Keratinocyte (primary cell): ENCODE measurements at regions not wholly inside any gene's neighbourhood (a gene's known extent, or its start where the extent isn't known, plus 50 kb on each side); places are given as distances from the start of the nearest gene placed in this dataset.

Source experiments
- DNase-seq: peaks from one replicate; pipeline ENCODE4 v3.0.0-alpha.2; 2011; ENCODE audit warnings: low read depth, missing footprints, low spot score
- FAIRE-seq: peaks from 2 replicates; lab custom pipeline; 2011; peaks lifted over from hg19 to GRCh38; lab: Jason Lieb, UNC
- H2AFZ ChIP-seq: 2 replicates; pipeline ENCODE4 v1.6.0; 2012; ENCODE audit warnings: low read length, control low read depth, inconsistent platforms; ENCODE audit not compliant: control insufficient read depth
- H3K27ac ChIP-seq: 2 replicates; pipeline ENCODE4 v1.5.1; 2011; ENCODE audit warnings: low read length; ENCODE audit not compliant: control insufficient read depth, insufficient read depth
- H3K27me3 ChIP-seq: 3 replicates; pipeline ENCODE4 v1.6.0; 2011; ENCODE audit warnings: low read length; ENCODE audit not compliant: control insufficient read depth, insufficient read depth; ENCODE audit errors: extremely low read depth
- H3K36me3 ChIP-seq, 2 experiments: 2 replicates in 1 of 2; 3 replicates in 1 of 2; pipeline ENCODE4 v1.5.1; 2011; ENCODE audit warnings: low read length in 2 of 2, mild to moderate bottlenecking in 1 of 2; ENCODE audit not compliant: control insufficient read depth in 2 of 2, insufficient read depth in 2 of 2; ENCODE audit errors: extremely low read depth in 1 of 2
- H3K4me1 ChIP-seq: 3 replicates; pipeline ENCODE4 v1.5.1; 2011; ENCODE audit warnings: low read length; ENCODE audit not compliant: control insufficient read depth, insufficient read depth; ENCODE audit errors: extremely low read depth
- H3K4me2 ChIP-seq: 3 replicates; pipeline ENCODE4 v1.6.0; 2011; ENCODE audit warnings: low read depth, low read length; ENCODE audit not compliant: control insufficient read depth, insufficient read depth; ENCODE audit errors: extremely low read depth
- H3K4me3 ChIP-seq, 3 experiments: fragments of 200-600 bp in 1 of 3; sonication (generic) in 1 of 3; 2 replicates in 2 of 3; 3 replicates in 1 of 3; pipeline ENCODE4 v1.5.1; 2011 to 2016; ENCODE audit warnings: low read length in 3 of 3, mild to moderate bottlenecking in 3 of 3, control low read depth in 2 of 3, inconsistent platforms in 1 of 3, low read depth in 1 of 3, mixed read lengths in 1 of 3, mixed run types in 1 of 3, moderate library complexity in 1 of 3; ENCODE audit not compliant: control insufficient read depth in 2 of 3, insufficient read depth in 2 of 3; ENCODE audit errors: extremely low read depth in 1 of 3
- H3K79me2 ChIP-seq: 2 replicates; pipeline ENCODE4 v1.6.0; 2012; ENCODE audit warnings: low read length; ENCODE audit not compliant: control insufficient read depth, insufficient read depth
- H3K9ac ChIP-seq: 3 replicates; pipeline ENCODE4 v1.6.0; 2011; ENCODE audit warnings: low read length; ENCODE audit not compliant: control insufficient read depth, insufficient read depth; ENCODE audit errors: extremely low read depth
- H3K9me1 ChIP-seq: 3 replicates; pipeline ENCODE4 v1.6.0; 2011; ENCODE audit warnings: low read length; ENCODE audit not compliant: control insufficient read depth, insufficient read depth; ENCODE audit errors: extremely low read depth
- H3K9me3 ChIP-seq: 2 replicates; pipeline ENCODE4 v1.5.1; 2012; ENCODE audit warnings: low read depth, low read length; ENCODE audit not compliant: control insufficient read depth
- H4K20me1 ChIP-seq: 3 replicates; pipeline ENCODE4 v1.6.0; 2011; ENCODE audit warnings: low read length; ENCODE audit not compliant: control insufficient read depth, insufficient read depth; ENCODE audit errors: extremely low read depth
- EZH2 ChIP-seq: IDR thresholded peaks from one replicate; pipeline ENCODE4 v1.6.1; 2012; ENCODE audit warnings: inconsistent platforms, mild to moderate bottlenecking, low read length, moderate library complexity
- dilution Hi-C: fragments of 300-500 bp; cut with MboI; formaldehyde crosslinking; loops from one replicate; pipeline ENCODE4 v1.7.0; 2020; ENCODE audit warnings: low sequenced_read_pairs; ENCODE audit not compliant: extremely low pct_ligation_motif_present
- TF ChIP-seq, protein P1 (sequence below), 3 experiments: IDR thresholded peaks in 1 of 3; conservative IDR thresholded peaks in 1 of 3; optimal IDR thresholded peaks in 1 of 3; 2 replicates in 2 of 3; 3 replicates in 1 of 3; pipeline versions ENCODE3 to v1.5.1; 2011; ENCODE audit warnings: low read length in 3 of 3, mild to moderate bottlenecking in 3 of 3, moderate library complexity in 2 of 3, control low read depth in 1 of 3, inconsistent platforms in 1 of 3; ENCODE audit not compliant: insufficient read depth in 2 of 3; ENCODE audit errors: extremely low read depth in 1 of 3

GRCh38 chr9:99307851-99308250 is 85.8 kb downstream of the SEC61B start:
- Histone ChIP-seq H3K4me2 (no peak overlapping the region), H2AFZ (no peak overlapping the region), H3K27ac (no peak overlapping the region), H3K36me3 (no peaks in the 10 kb centered on the region), H3K9me3 (no peaks in the 10 kb centered on the region), H4K20me1 (no peaks in the 10 kb centered on the region), H3K27me3 (no peaks in the 10 kb centered on the region), H3K9me1 (no peaks in the 10 kb centered on the region), H3K4me3 (no peak overlapping the region), H3K79me2 (no peaks in the 10 kb centered on the region), H3K9ac (no peak overlapping the region), H3K4me1 (no peaks in the 10 kb centered on the region)
- DNase-seq (no peak), FAIRE-seq (no peak)
- dilution Hi-C loops, result no loop called here
- no peak for TF ChIP-seq EZH2
- TF ChIP-seq, protein P1, sequence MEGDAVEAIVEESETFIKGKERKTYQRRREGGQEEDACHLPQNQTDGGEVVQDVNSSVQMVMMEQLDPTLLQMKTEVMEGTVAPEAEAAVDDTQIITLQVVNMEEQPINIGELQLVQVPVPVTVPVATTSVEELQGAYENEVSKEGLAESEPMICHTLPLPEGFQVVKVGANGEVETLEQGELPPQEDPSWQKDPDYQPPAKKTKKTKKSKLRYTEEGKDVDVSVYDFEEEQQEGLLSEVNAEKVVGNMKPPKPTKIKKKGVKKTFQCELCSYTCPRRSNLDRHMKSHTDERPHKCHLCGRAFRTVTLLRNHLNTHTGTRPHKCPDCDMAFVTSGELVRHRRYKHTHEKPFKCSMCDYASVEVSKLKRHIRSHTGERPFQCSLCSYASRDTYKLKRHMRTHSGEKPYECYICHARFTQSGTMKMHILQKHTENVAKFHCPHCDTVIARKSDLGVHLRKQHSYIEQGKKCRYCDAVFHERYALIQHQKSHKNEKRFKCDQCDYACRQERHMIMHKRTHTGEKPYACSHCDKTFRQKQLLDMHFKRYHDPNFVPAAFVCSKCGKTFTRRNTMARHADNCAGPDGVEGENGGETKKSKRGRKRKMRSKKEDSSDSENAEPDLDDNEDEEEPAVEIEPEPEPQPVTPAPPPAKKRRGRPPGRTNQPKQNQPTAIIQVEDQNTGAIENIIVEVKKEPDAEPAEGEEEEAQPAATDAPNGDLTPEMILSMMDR (optimal IDR thresholded peaks at IDR 0.05 in 1 of 3, IDR thresholded peaks at IDR 0.05 in 1 of 3, conservative IDR thresholded peaks at IDR 0.05 in 1 of 3; ENCODE audit: extremely low read depth in 1 of 3, insufficient read depth in 2 of 3, low read length in 3 of 3), result no peak

- Histone ChIP-seq H3K9me3 (no peaks in the 10 kb centered on the region), H3K27ac (no peak overlapping the region), H2AFZ (no peak overlapping the region), H3K9me1 (no peaks in the 10 kb centered on the region), H3K27me3 (no peaks in the 10 kb centered on the region), H3K4me2 (no peak overlapping the region), H3K9ac (no peak overlapping the region), H3K4me1 (no peaks in the 10 kb centered on the region), H3K79me2 (no peaks in the 10 kb centered on the region), H3K36me3 (no peaks in the 10 kb centered on the region), H4K20me1 (no peaks in the 10 kb centered on the region), H3K4me3 (no peak overlapping the region)
- TF ChIP-seq EZH2, result no peak
- TF ChIP-seq, protein P1 (optimal IDR thresholded peaks at IDR 0.05 in 1 of 3, IDR thresholded peaks at IDR 0.05 in 1 of 3, conservative IDR thresholded peaks at IDR 0.05 in 1 of 3; ENCODE audit: extremely low read depth in 1 of 3, insufficient read depth in 2 of 3, low read length in 3 of 3), result no peak
- dilution Hi-C loops, result no loop called here
- DNase-seq, result no peak
- FAIRE-seq, result no peak
Observed at GRCh38 chr9:99309141-99309939, 87.3 kb downstream of the SEC61B start.
